ENCODE measurements at regions not wholly inside any gene's neighbourhood (a gene's known extent, or its start where the extent isn't known, plus 50 kb on each side); places are given as distances from the start of the nearest gene placed in this dataset.

GRCh38 chr6:14969126-14969525 lies 276.7 kb upstream of the JARID2 start:
- no peak for DNase-seq (ENCODE audit: low read depth in 2 of 2, low spot score in 1 of 2)

GRCh38 chr6:14972379-14973067 lies 273.3 kb upstream of the JARID2 start:
- no peak for DNase-seq (ENCODE audit: low read depth in 2 of 2, low spot score in 1 of 2)

GRCh38 chr6:14974372-14974771 lies 271.5 kb upstream of the JARID2 start:
- no peak for DNase-seq (ENCODE audit: low read depth in 2 of 2, low spot score in 1 of 2)

GRCh38 chr6:14974792-14975470 lies 270.9 kb upstream of the JARID2 start:
- DNase-seq (ENCODE audit: low read depth in 2 of 2, low spot score in 1 of 2), result no peak

- no peak for DNase-seq (ENCODE audit: low read depth in 2 of 2, low spot score in 1 of 2)
Measured at GRCh38 chr6:14975471-14975817, 270.4 kb upstream of the JARID2 start.

GRCh38 chr6:14977747-14978382 lies 268.0 kb upstream of the JARID2 start:
- DNase-seq (ENCODE audit: low read depth in 2 of 2, low spot score in 1 of 2), result no peak

GRCh38 chr6:14981960-14982359 lies 263.9 kb upstream of the JARID2 start:
- DNase-seq (ENCODE audit: low read depth in 2 of 2, low spot score in 1 of 2), result no peak

- no peak for DNase-seq (ENCODE audit: low read depth in 2 of 2, low spot score in 1 of 2)
Measured at GRCh38 chr6:14983599-14984518, 262.0 kb upstream of the JARID2 start.

GRCh38 chr6:14984519-14984853 lies 261.4 kb upstream of the JARID2 start:
- DNase-seq (ENCODE audit: low read depth in 2 of 2, low spot score in 1 of 2), result no peak

GRCh38 chr6:14985366-14985765 lies 260.5 kb upstream of the JARID2 start:
- DNase-seq (ENCODE audit: low read depth in 2 of 2, low spot score in 1 of 2), result no peak

- DNase-seq (ENCODE audit: low read depth in 2 of 2, low spot score in 1 of 2), result no peak
Measured at GRCh38 chr6:14986370-14986769, 259.5 kb upstream of the JARID2 start.

GRCh38 chr6:14987490-14987889 lies 258.4 kb upstream of the JARID2 start:
- DNase-seq (ENCODE audit: low read depth in 2 of 2, low spot score in 1 of 2), result no peak

GRCh38 chr6:14992382-14992781 lies 253.5 kb upstream of the JARID2 start:
- DNase-seq (ENCODE audit: low read depth in 2 of 2, low spot score in 1 of 2), result no peak

GRCh38 chr6:14995208-14995607 lies 250.7 kb upstream of the JARID2 start:
- no peak for DNase-seq (ENCODE audit: low read depth in 2 of 2, low spot score in 1 of 2)

- DNase-seq (ENCODE audit: low read depth in 2 of 2, low spot score in 1 of 2), result no peak
Measured at GRCh38 chr6:14995966-14996602, 249.8 kb upstream of the JARID2 start.

- DNase-seq (ENCODE audit: low read depth in 2 of 2, low spot score in 1 of 2), result no peak
Measured at GRCh38 chr6:14996892-14997291, 249.0 kb upstream of the JARID2 start.

GRCh38 chr6:14997507-14997906 lies 248.4 kb upstream of the JARID2 start:
- DNase-seq (ENCODE audit: low read depth in 2 of 2, low spot score in 1 of 2), result no peak

GRCh38 chr6:14999106-14999505 lies 246.8 kb upstream of the JARID2 start:
- no peak for DNase-seq (ENCODE audit: low read depth in 2 of 2, low spot score in 1 of 2)

GRCh38 chr6:15001326-15001910 lies 244.5 kb upstream of the JARID2 start:
- no peak for DNase-seq (ENCODE audit: low read depth in 2 of 2, low spot score in 1 of 2)

- DNase-seq (ENCODE audit: low read depth in 2 of 2, low spot score in 1 of 2), result no peak
Measured at GRCh38 chr6:15008269-15008668, 237.6 kb upstream of the JARID2 start.

- no peak for DNase-seq (ENCODE audit: low read depth in 2 of 2, low spot score in 1 of 2)
Measured at GRCh38 chr6:15014958-15015357, 230.9 kb upstream of the JARID2 start.

Data from stimulated activated CD8-positive, alpha-beta memory T cell treated with anti-CD3 and anti-CD28 coated beads, Interleukin-4, amount 100 ng/mL, for 4 hours (primary cell).